ENCODE measurements at regions not wholly inside any gene's neighbourhood (a gene's known extent, or its start where the extent isn't known, plus 50 kb on each side); places are given as distances from the start of the nearest gene placed in this dataset.

DNA sequence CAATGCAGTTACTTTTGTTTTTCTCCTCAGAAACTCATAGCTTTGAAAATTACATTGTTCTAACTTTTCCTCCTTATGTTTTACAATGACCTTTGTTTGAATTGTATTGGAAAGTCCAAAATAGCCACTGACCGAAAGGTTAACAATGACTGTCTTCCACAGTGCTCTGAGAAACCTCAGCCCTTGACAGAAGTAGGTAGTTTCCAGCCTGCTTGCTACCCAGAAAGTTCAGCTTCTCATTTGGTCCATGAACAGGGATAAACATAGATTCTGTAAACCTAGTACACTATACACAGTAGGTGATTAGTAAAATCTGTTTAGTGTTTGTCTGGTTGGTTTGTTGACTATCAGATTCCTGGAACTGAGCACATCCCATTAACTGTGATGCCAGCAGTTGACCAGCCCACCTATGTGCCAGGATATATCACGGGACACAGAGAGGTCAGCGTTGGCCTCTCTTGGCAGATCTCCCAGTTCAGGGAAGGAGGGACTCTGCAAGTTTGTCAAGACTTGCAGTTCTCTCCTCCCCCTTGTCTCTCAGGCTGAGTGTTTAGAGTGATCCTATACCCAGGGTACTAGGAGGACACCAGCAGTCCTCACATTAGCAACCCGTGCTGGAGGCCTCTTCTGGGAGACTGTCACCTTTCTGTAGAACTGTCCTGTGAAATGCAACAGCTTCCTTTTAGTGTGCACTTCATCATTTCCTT, 297.6 kb downstream of the ARHGAP12 start:
- no peak for DNase-seq (ENCODE audit: low read depth in 4 of 6, low spot score in 6 of 6)
- Histone ChIP-seq H3K36me3 (ENCODE audit: control insufficient read depth, insufficient read depth, low read length) (no peaks in the 10 kb centered on the region), H3K9me3 (ENCODE audit: control insufficient read depth, insufficient read depth, low read length) (peaks cover 8% of the 10 kb centered on the region), H3K27me3 (ENCODE audit: control insufficient read depth, insufficient read depth, low read length) (no peaks in the 10 kb centered on the region), H3K4me1 (ENCODE audit: control insufficient read depth, insufficient read depth, low read length) (no peaks in the 10 kb centered on the region), H3K27ac (ENCODE audit: low read depth, low read length) (no peak overlapping the region), H3K4me3 (ENCODE audit: low read depth, low read length) (no peak overlapping the region)
- 88% methylated on average over 3 of the region's 4 CpGs for WGBS (ENCODE audit: insufficient coverage)

- Histone ChIP-seq H3K36me3 (ENCODE audit: control insufficient read depth, insufficient read depth, low read length) (no peaks in the 10 kb centered on the region), H3K4me1 (ENCODE audit: control insufficient read depth, insufficient read depth, low read length) (no peaks in the 10 kb centered on the region), H3K4me3 (ENCODE audit: low read depth, low read length) (no peak overlapping the region), H3K9me3 (ENCODE audit: control insufficient read depth, insufficient read depth, low read length) (peaks cover 4% of the 10 kb centered on the region), H3K27ac (ENCODE audit: low read depth, low read length) (no peak overlapping the region), H3K27me3 (ENCODE audit: control insufficient read depth, insufficient read depth, low read length) (no peaks in the 10 kb centered on the region)
- DNase-seq (ENCODE audit: low read depth in 4 of 6, low spot score in 6 of 6): no peak
- no CpG with 5 or more reads among the region's 4 CpGs for WGBS (ENCODE audit: insufficient coverage)
These were observed 303.1 kb downstream of the ARHGAP12 start for GRCh38 chr10:31625566-31625965.

GRCh38 chr10:31624611-31625010, 304.0 kb downstream of the ARHGAP12 start:
- Histone ChIP-seq H3K9me3 (ENCODE audit: control insufficient read depth, insufficient read depth, low read length) (peaks cover 4% of the 10 kb centered on the region), H3K4me3 (ENCODE audit: low read depth, low read length) (no peak overlapping the region), H3K27me3 (ENCODE audit: control insufficient read depth, insufficient read depth, low read length) (no peaks in the 10 kb centered on the region), H3K36me3 (ENCODE audit: control insufficient read depth, insufficient read depth, low read length) (no peaks in the 10 kb centered on the region), H3K4me1 (ENCODE audit: control insufficient read depth, insufficient read depth, low read length) (peaks cover 2% of the 10 kb centered on the region), H3K27ac (ENCODE audit: low read depth, low read length) (no peak overlapping the region)
- DNase-seq (ENCODE audit: low read depth in 4 of 6, low spot score in 6 of 6): no peak

DNA sequence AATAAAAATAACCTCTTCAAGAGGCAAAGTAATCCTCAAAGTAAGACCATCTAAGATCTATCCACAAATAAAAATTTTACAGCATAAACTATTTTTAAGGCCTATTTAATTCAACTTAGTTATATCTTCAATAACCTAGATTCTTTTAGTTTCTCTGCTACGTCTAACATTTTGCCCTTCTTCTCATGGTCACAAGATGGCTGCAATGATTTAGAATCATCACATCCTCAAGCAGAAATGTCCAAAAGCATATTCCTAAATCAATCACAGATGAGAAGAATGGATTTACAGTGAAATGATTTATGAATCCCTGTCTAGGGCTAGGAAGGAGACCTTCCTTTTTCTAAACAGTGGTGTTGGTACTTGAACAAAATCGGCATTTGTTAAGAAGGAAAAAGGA, 304.7 kb downstream of the ARHGAP12 start:
- peaks cover 4% of the 10 kb centered on the region for H3K9me3 ChIP-seq (ENCODE audit: control insufficient read depth, insufficient read depth, low read length)
- H3K4me1 ChIP-seq (ENCODE audit: control insufficient read depth, insufficient read depth, low read length): peaks cover 9% of the 10 kb centered on the region
- no peaks in the 10 kb centered on the region for H3K36me3 ChIP-seq (ENCODE audit: control insufficient read depth, insufficient read depth, low read length)
- no peaks in the 10 kb centered on the region for H3K27me3 ChIP-seq (ENCODE audit: control insufficient read depth, insufficient read depth, low read length)
- H3K4me3 ChIP-seq (ENCODE audit: low read depth, low read length): no peak overlapping the region
- H3K27ac ChIP-seq (ENCODE audit: low read depth, low read length): no peak overlapping the region
- DNase-seq (ENCODE audit: low read depth in 4 of 6, low spot score in 6 of 6): no peak
- 83% methylated on average over 1 of the region's 2 CpGs for WGBS (ENCODE audit: insufficient coverage)

DNA sequence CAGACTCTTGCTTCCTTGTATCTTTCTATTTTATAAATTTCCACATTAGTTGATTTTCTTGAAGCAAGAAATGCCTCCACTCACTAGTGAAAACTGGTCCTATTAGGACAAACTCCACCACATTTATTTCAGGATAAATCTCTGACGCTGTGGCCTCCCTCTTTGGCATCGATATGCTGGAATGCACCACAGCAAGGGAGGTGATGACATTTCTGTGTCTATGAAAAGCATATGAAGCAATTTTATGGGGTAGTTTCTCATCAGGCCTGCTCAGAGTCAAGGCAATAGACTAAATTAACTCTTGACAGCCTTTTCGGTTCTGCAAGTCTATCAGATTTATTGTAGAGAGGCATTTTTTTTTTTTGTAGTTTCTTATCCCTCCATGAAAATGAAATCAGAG, 304.4 kb downstream of the ZEB1 start:
- H3K27ac ChIP-seq (ENCODE audit: low read depth, low read length): no peak overlapping the region
- DNase-seq (ENCODE audit: low read depth in 4 of 6, low spot score in 6 of 6): no peak
- H3K4me1 ChIP-seq (ENCODE audit: control insufficient read depth, insufficient read depth, low read length): peaks cover 14% of the 10 kb centered on the region
- no CpG with 5 or more reads among the region's 3 CpGs for WGBS (ENCODE audit: insufficient coverage)
- no peaks in the 10 kb centered on the region for H3K36me3 ChIP-seq (ENCODE audit: control insufficient read depth, insufficient read depth, low read length)
- H3K4me3 ChIP-seq (ENCODE audit: low read depth, low read length): no peak overlapping the region
- peaks cover 4% of the 10 kb centered on the region for H3K9me3 ChIP-seq (ENCODE audit: control insufficient read depth, insufficient read depth, low read length)
- H3K27me3 ChIP-seq (ENCODE audit: control insufficient read depth, insufficient read depth, low read length): no peaks in the 10 kb centered on the region

- 89% methylated on average over 3 of the region's 6 CpGs for WGBS (ENCODE audit: insufficient coverage)
- no peaks in the 10 kb centered on the region for H3K27me3 ChIP-seq (ENCODE audit: control insufficient read depth, insufficient read depth, low read length)
- H3K36me3 ChIP-seq (ENCODE audit: control insufficient read depth, insufficient read depth, low read length): no peaks in the 10 kb centered on the region
- no peak overlapping the region for H3K27ac ChIP-seq (ENCODE audit: low read depth, low read length)
- DNase-seq (ENCODE audit: low read depth in 4 of 6, low spot score in 6 of 6): no peak
- no peak overlapping the region for H3K4me3 ChIP-seq (ENCODE audit: low read depth, low read length)
- peaks cover 15% of the 10 kb centered on the region for H3K4me1 ChIP-seq (ENCODE audit: control insufficient read depth, insufficient read depth, low read length)
- H3K9me3 ChIP-seq (ENCODE audit: control insufficient read depth, insufficient read depth, low read length): peaks cover 4% of the 10 kb centered on the region
These were observed 304.0 kb downstream of the ZEB1 start for GRCh38 chr10:31622978-31623377.

DNA sequence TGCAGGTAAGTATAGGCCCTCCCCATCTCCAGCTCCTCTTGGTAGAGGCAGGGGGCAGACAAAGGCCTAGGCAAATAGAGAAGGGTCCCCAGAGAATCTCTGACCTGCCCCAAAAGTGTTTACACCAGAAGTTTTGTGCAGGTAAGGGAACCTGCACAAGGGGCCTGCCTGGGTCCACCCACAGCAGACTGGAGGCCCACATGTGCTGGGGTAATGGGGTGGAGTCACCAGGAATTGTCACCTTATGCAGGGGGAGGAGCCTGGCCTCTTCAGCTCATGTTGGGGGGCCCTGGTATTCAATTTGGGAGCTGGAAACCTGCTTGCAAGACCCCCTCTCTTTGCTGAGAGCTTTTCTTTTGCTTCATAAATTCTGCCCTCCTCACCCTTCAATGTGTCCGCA, 302.7 kb downstream of the ZEB1 start:
- H3K4me1 ChIP-seq (ENCODE audit: control insufficient read depth, insufficient read depth, low read length): peaks cover 15% of the 10 kb centered on the region
- peaks cover 4% of the 10 kb centered on the region for H3K9me3 ChIP-seq (ENCODE audit: control insufficient read depth, insufficient read depth, low read length)
- H3K27me3 ChIP-seq (ENCODE audit: control insufficient read depth, insufficient read depth, low read length): no peaks in the 10 kb centered on the region
- no peak overlapping the region for H3K27ac ChIP-seq (ENCODE audit: low read depth, low read length)
- H3K4me3 ChIP-seq (ENCODE audit: low read depth, low read length): no peak overlapping the region
- no peaks in the 10 kb centered on the region for H3K36me3 ChIP-seq (ENCODE audit: control insufficient read depth, insufficient read depth, low read length)
- 100% methylated on average over 1 of the region's 1 CpG for WGBS (ENCODE audit: insufficient coverage)
- no peak for DNase-seq (ENCODE audit: low read depth in 4 of 6, low spot score in 6 of 6)

GRCh38 chr10:31620226-31621151, 301.5 kb downstream of the ZEB1 start:
- H3K36me3 ChIP-seq (ENCODE audit: control insufficient read depth, insufficient read depth, low read length): no peaks in the 10 kb centered on the region
- no peak overlapping the region for H3K27ac ChIP-seq (ENCODE audit: low read depth, low read length)
- no peak overlapping the region for H3K4me3 ChIP-seq (ENCODE audit: low read depth, low read length)
- no peak for DNase-seq (ENCODE audit: low read depth in 4 of 6, low spot score in 6 of 6)
- peaks cover 2% of the 10 kb centered on the region for H3K9me3 ChIP-seq (ENCODE audit: control insufficient read depth, insufficient read depth, low read length)
- no peaks in the 10 kb centered on the region for H3K27me3 ChIP-seq (ENCODE audit: control insufficient read depth, insufficient read depth, low read length)
- peaks cover 15% of the 10 kb centered on the region for H3K4me1 ChIP-seq (ENCODE audit: control insufficient read depth, insufficient read depth, low read length)
- 68% methylated on average over 12 of the region's 14 CpGs for WGBS (ENCODE audit: insufficient coverage)

GRCh38 chr10:31619531-31620061, 300.6 kb downstream of the ZEB1 start:
- Histone ChIP-seq H3K36me3 (ENCODE audit: control insufficient read depth, insufficient read depth, low read length) (no peaks in the 10 kb centered on the region), H3K9me3 (ENCODE audit: control insufficient read depth, insufficient read depth, low read length) (peaks cover 2% of the 10 kb centered on the region), H3K27ac (ENCODE audit: low read depth, low read length) (no peak overlapping the region), H3K4me3 (ENCODE audit: low read depth, low read length) (no peak overlapping the region), H3K4me1 (ENCODE audit: control insufficient read depth, insufficient read depth, low read length) (peaks cover 15% of the 10 kb centered on the region), H3K27me3 (ENCODE audit: control insufficient read depth, insufficient read depth, low read length) (no peaks in the 10 kb centered on the region)
- DNase-seq (ENCODE audit: low read depth in 4 of 6, low spot score in 6 of 6): no peak
- WGBS (ENCODE audit: insufficient coverage): 93% methylated on average over 5 of the region's 8 CpGs
